Lower leg skin (tissue), 4 donors: ENCODE measurements at regions not wholly inside any gene's neighbourhood (a gene's known extent, or its start where the extent isn't known, plus 50 kb on each side); places are given as distances from the start of the nearest gene placed in this dataset.

ENCODE experiments used
- DNase-seq, 2 donors: peaks; one replicate each; pipeline ENCODE4 v3.0.0-alpha.2; 2019; ENCODE audit warnings: low spot score in 2 of 2
- H3K4me3 ChIP-seq: fragments of 200-600 bp; sonication (generic); 2 replicates; pipeline ENCODE4 v1.5.1; 2017; ENCODE audit warnings: mild to moderate bottlenecking, low read depth; ENCODE audit not compliant: poor library complexity, severe bottlenecking
- POLR2A ChIP-seq, 2 donors: fragments of 450-650 bp; IDR thresholded peaks; one replicate each; pipeline ENCODE4 v1.6.1; 2016 to 2017; ENCODE audit warnings: antibody characterized with exemption in 2 of 2, mild to moderate bottlenecking in 1 of 2, moderate library complexity in 1 of 2
- WGBS, 2 donors: methylation state at CpG; one replicate each; pipeline ENCODE4 v1.1.5; 2018; 5-methylcytosine and 5-hydroxymethylcytosine counted together
- intact Hi-C: fragments of 100-400 bp; cut with DNase I; formaldehyde crosslinking; loops from one replicate; pipeline ENCODE4 v1.15.0; 2023; ENCODE audit warnings: low total_unique reads
- TF ChIP-seq, protein P1 (sequence below), 3 donors: fragments of 450-650 bp; IDR thresholded peaks; one replicate each; pipeline ENCODE4 v1.5.1; 2016; ENCODE audit warnings: antibody characterized with exemption in 3 of 3, mild to moderate bottlenecking in 3 of 3, moderate library complexity in 2 of 3

DNA sequence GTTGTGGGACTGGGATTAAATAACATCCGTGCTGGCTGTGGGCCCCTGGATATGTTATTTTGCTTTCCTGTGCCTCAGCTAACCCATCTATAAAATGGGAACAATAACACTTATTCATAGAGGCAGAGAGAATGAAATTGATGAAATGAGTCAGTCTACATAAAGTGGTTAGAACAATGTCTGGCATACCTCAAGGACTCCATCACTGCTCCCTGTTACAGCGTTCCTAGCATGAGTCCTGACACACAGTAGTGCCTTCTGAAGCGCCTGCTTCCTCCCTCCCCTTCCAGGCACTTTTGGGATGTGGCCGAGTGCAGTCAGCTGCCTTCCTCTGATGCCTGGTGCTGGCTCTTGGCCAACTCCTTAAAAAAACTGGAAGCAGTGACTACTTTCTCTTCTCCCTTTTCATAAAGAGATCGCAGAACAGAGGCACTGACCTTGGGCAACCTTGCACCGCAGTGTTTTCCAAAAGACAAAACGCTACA lies 108.4 kb upstream of the ZMIZ1 start:
- DNase-seq = peak; percentile 82 to 93
- intact Hi-C loops = no loop called here
- H3K4me3 ChIP-seq = no peak overlapping the region
- 21 to 23% methylated on average over 7 of the region's 7 CpGs for WGBS, 2 donors
- TF ChIP-seq, protein P1, sequence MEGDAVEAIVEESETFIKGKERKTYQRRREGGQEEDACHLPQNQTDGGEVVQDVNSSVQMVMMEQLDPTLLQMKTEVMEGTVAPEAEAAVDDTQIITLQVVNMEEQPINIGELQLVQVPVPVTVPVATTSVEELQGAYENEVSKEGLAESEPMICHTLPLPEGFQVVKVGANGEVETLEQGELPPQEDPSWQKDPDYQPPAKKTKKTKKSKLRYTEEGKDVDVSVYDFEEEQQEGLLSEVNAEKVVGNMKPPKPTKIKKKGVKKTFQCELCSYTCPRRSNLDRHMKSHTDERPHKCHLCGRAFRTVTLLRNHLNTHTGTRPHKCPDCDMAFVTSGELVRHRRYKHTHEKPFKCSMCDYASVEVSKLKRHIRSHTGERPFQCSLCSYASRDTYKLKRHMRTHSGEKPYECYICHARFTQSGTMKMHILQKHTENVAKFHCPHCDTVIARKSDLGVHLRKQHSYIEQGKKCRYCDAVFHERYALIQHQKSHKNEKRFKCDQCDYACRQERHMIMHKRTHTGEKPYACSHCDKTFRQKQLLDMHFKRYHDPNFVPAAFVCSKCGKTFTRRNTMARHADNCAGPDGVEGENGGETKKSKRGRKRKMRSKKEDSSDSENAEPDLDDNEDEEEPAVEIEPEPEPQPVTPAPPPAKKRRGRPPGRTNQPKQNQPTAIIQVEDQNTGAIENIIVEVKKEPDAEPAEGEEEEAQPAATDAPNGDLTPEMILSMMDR (IDR thresholded peaks at IDR 0.05) = no peak
- TF ChIP-seq POLR2A (IDR thresholded peaks at IDR 0.05) = no peak

DNA sequence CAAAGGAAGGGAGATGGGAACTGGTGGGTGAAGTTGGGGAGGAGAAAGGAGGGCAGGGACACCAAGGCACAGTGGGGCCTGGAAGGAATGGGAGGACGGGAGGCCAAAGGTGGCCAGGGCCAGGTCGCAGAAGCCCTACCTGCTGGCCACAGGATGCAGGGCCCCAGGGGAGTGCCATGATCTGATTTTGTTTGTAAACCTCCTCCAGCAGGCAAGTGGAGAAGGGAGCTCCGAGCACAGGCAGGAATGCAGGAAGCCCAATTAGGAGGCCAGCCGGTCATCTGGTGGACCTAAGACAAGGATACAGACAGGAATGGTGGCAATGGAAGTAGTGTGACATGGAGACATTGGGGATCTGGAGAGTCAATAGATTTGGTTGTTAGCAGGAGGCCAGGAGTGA lies 107.0 kb upstream of the ZMIZ1 start:
- intact Hi-C loops = no loop called here
- WGBS, 2 donors = 90 to 97% methylated on average over 4 of the region's 4 CpGs
- no peak overlapping the region for H3K4me3 ChIP-seq
- DNase-seq = no peak
- TF ChIP-seq, protein P1 (IDR thresholded peaks at IDR 0.05) = no peak
- no peak for TF ChIP-seq POLR2A (IDR thresholded peaks at IDR 0.05)

DNA sequence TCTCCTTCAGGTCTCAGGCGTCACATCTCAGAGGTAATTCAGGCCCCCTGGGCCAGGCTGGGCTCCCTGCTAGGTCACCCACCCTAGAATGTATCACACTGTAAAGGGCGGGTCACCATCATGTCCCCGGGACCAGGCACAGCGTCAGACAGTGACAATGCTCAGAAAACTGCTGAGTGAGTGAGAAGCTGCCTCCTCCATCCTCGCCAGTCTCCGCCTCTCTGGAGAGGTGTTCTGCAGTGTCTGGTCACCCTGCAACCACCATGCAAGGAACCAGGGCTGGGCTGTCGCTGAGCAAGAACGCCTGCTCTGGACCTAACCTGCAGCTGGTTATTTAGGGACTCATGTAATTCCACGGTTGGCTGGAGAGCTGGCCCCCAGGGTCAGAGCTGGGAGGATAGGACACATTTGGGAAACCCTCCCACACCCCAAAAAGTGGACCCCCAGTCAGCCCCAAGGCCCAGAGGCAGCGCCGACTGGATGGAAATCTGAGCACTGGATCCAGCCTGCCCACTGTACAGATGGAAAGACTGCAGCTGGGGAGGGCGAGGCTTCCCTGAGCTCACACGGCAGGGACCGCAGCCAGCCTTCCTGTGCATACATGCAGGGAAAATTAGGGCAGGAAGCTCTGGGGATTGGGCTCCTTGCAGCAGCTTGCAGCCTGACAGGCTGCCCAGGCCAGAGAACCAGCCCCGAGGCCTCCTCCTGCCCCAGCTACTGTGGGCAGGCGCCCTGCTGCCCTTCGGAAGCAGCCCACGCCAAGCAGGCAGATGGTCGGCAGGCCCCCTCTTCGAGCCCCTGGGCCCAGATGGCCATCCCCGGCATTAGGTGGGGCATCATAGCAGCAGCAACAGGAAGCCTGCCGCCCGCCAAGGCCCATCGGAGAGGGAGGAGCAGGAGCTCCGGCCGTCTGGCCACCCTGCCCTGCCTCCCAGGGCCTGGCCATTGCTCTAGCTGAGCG lies 105.4 kb upstream of the ZMIZ1 start:
- intact Hi-C loops = no loop called here
- DNase-seq = no peak
- 57 to 71% methylated on average over 23 to 25 of the region's 27 CpGs for WGBS, 2 donors
- no peak overlapping the region for H3K4me3 ChIP-seq
- TF ChIP-seq POLR2A (IDR thresholded peaks at IDR 0.05) = no peak
- TF ChIP-seq, protein P1 (IDR thresholded peaks at IDR 0.05) = no peak

DNA sequence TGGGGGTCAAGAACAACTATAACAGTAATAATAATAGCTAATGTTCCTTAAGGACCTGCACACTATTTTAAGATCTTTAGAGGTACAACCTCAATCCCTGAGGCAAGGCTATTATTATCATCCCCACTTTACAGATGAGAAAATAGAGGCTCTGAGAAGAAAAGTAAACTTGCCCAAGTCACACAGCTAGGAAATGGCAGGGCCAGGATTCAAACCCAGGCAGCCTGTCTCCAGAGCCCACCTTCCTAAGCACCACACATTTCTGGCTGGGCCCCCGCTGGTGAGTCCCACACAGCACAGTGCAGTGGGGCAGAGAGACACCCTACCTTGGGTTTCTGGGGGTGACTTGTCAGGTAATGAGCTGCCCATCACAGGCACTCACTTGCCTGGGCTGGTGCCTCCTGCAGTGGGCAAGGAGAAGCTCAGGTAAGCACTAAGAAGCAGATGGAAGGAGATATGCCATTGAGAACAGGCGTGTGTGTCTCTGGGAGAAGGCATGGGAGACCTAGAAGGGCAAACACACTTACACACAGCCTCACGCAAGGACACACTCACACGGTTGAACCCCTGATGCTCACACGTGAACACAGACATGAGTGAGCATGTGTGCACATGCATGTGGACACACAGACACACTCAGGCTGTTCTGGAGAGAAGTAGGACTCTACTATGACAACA lies 104.4 kb upstream of the ZMIZ1 start:
- intact Hi-C loops = no loop called here
- DNase-seq = no peak
- WGBS, 2 donors = 59 to 66% methylated on average over 5 of the region's 5 CpGs
- TF ChIP-seq POLR2A (IDR thresholded peaks at IDR 0.05) = no peak
- no peak overlapping the region for H3K4me3 ChIP-seq

DNA sequence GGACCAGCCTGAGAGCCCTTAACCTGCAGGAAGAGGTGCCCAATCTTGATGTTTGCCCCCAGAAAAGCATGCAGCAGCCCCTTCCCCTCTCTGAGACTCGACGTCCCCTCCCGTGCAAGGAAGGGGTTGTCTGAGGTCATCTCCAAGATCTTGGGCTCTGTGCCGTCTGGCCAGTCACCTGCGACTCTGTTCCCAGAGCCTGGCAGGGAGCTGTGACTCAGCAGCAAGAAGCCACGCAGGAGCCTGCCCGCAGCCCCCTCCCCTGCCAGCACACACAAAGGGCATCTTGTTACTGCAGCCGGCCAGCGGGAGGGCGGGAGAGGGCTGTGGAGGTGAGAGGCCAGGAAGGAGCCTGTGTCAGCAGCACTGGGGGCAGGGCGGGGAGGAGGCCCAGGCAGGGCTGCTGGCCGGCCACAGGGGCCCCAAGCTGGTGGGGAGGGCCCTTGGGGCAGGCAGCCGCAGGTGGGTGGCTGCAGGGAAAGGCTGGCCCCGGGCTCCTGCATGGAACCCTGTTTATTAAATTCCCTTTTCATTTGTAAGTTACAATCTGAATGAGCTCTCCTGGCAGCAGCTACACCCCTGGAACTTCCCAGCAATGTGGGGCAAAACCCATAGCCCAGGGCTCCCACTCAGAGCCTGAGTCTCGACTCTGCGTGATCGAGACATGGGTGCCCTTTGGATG lies 103.7 kb upstream of the ZMIZ1 start:
- intact Hi-C loops = no loop called here
- no peak overlapping the region for H3K4me3 ChIP-seq
- TF ChIP-seq, protein P1 (IDR thresholded peaks at IDR 0.05) = no peak
- TF ChIP-seq POLR2A (IDR thresholded peaks at IDR 0.05) = no peak
- DNase-seq = no peak
- 42 to 47% methylated on average over 16 to 17 of the region's 17 CpGs for WGBS, 2 donors
